HG03066 (cell line): ENCODE measurements at regions not wholly inside any gene's neighbourhood (a gene's known extent, or its start where the extent isn't known, plus 50 kb on each side); places are given as distances from the start of the nearest gene placed in this dataset.
A peak's percentile ranks its signal among the peaks of the same experiment; 100 is the strongest.

Experiments used
- ATAC-seq: cut with Tn5 transposase; IDR thresholded peaks from one replicate; pipeline ENCODE4 v1.9.1; 2021; ENCODE audit warnings: low read depth; ENCODE audit not compliant: unreplicated experiment

- no peak for ATAC-seq
These were observed 346.8 kb downstream of the STK39 start for GRCh38 chr2:167900435-167901114.

- ATAC-seq, result no peak
These were observed 349.1 kb downstream of the STK39 start for GRCh38 chr2:167898340-167898739.

- ATAC-seq, result no peak
These were observed 355.6 kb downstream of the STK39 start for GRCh38 chr2:167891841-167892240.

GRCh38 chr2:167890739-167891138 is 356.7 kb downstream of the STK39 start:
- ATAC-seq, result no peak

- no peak for ATAC-seq
These were observed 367.0 kb downstream of the STK39 start for GRCh38 chr2:167880415-167880814.

- ATAC-seq, result no peak
These were observed 371.9 kb downstream of the STK39 start for GRCh38 chr2:167875529-167875928.

GRCh38 chr2:167874812-167875211 is 372.6 kb downstream of the STK39 start:
- ATAC-seq, result no peak

GRCh38 chr2:167871286-167871685 is 376.1 kb downstream of the STK39 start:
- no peak for ATAC-seq

- no peak for ATAC-seq
These were observed 378.2 kb downstream of the STK39 start for GRCh38 chr2:167869200-167869599.

GRCh38 chr2:167863377-167863776 is 384.0 kb downstream of the STK39 start:
- ATAC-seq, result no peak

- ATAC-seq, result peak; percentile 68
These were observed 384.6 kb downstream of the STK39 start for GRCh38 chr2:167862782-167863181.

- no peak for ATAC-seq
These were observed 385.1 kb downstream of the STK39 start for GRCh38 chr2:167862296-167862695.

- no peak for ATAC-seq
These were observed 385.7 kb downstream of the STK39 start for GRCh38 chr2:167861574-167862193.

- no peak for ATAC-seq
These were observed 387.3 kb downstream of the STK39 start for GRCh38 chr2:167860082-167860481.

- no peak for ATAC-seq
These were observed 387.7 kb downstream of the STK39 start for GRCh38 chr2:167859676-167860075.

GRCh38 chr2:167858086-167858485 is 389.3 kb downstream of the STK39 start:
- no peak for ATAC-seq

- ATAC-seq, result no peak
These were observed 390.0 kb downstream of the STK39 start for GRCh38 chr2:167857416-167857815.

- ATAC-seq, result no peak
These were observed 391.2 kb downstream of the STK39 start for GRCh38 chr2:167856190-167856589.

- no peak for ATAC-seq
These were observed 392.2 kb downstream of the STK39 start for GRCh38 chr2:167855211-167855610.

- ATAC-seq, result no peak
These were observed 393.7 kb downstream of the STK39 start for GRCh38 chr2:167853717-167854116.

- no peak for ATAC-seq
These were observed 395.5 kb downstream of the STK39 start for GRCh38 chr2:167851876-167852275.

- ATAC-seq, result no peak
These were observed 396.0 kb downstream of the STK39 start for GRCh38 chr2:167851323-167851860.
